Ishikawa (cell line): ENCODE measurements at regions not wholly inside any gene's neighbourhood (a gene's known extent, or its start where the extent isn't known, plus 50 kb on each side); places are given as distances from the start of the nearest gene placed in this dataset.

Experiments
- CEBPB ChIP-seq: IDR thresholded peaks from 2 replicates; pipeline ENCODE4 v1.6.1; 2012
- MAX ChIP-seq: IDR thresholded peaks from 2 replicates; pipeline ENCODE4 v1.6.1; 2012
- REST ChIP-seq: IDR thresholded peaks from 2 replicates; pipeline ENCODE4 v1.6.1; 2012; ENCODE audit warnings: low read depth, mild to moderate bottlenecking
- TAF1 ChIP-seq: IDR thresholded peaks from 2 replicates; pipeline ENCODE4 v1.6.1; 2012; ENCODE audit warnings: low read depth, mild to moderate bottlenecking
- TCF12 ChIP-seq: IDR thresholded peaks from 2 replicates; pipeline ENCODE4 v1.6.1; 2012; ENCODE audit warnings: low read depth
- YY1 ChIP-seq: IDR thresholded peaks from 2 replicates; pipeline ENCODE4 v1.6.1; 2012; ENCODE audit warnings: low read depth
- ZBTB7A ChIP-seq: IDR thresholded peaks from 2 replicates; pipeline ENCODE4 v1.6.1; 2012; ENCODE audit warnings: low read depth

GRCh38 chr4:148737061-148737770, 295.0 kb upstream of the NR3C2 start:
- TF ChIP-seq TAF1 = no peak
- no peak for TF ChIP-seq REST
- no peak for TF ChIP-seq ZBTB7A
- no peak for TF ChIP-seq MAX
- no peak for TF ChIP-seq CEBPB
- TF ChIP-seq YY1 = no peak
- no peak for TF ChIP-seq TCF12
